Osteocyte (in vitro differentiated cells): ENCODE measurements at regions not wholly inside any gene's neighbourhood (a gene's known extent, or its start where the extent isn't known, plus 50 kb on each side); places are given as distances from the start of the nearest gene placed in this dataset.

Source experiments
- DNase-seq: peaks from one replicate; pipeline ENCODE4 v3.0.0; 2021; ENCODE audit warnings: mixed read lengths; ENCODE audit not compliant: unreplicated experiment; ENCODE audit errors: extremely low spot score
- H3K27ac Mint-ChIP-seq: one replicate; pipeline ENCODE4 v1.8.0; 2021; ENCODE audit warnings: mild to moderate bottlenecking, mixed read lengths; ENCODE audit not compliant: unreplicated experiment
- H3K27me3 Mint-ChIP-seq: one replicate; pipeline ENCODE4 v1.8.0; 2021; ENCODE audit warnings: mixed read lengths; ENCODE audit not compliant: unreplicated experiment
- H3K36me3 Mint-ChIP-seq: one replicate; pipeline ENCODE4 v1.8.0; 2021; ENCODE audit warnings: mixed read lengths; ENCODE audit not compliant: unreplicated experiment
- H3K4me1 Mint-ChIP-seq: one replicate; pipeline ENCODE4 v1.8.0; 2021; ENCODE audit warnings: mixed read lengths; ENCODE audit not compliant: unreplicated experiment
- H3K4me3 Mint-ChIP-seq: one replicate; pipeline ENCODE4 v1.8.0; 2021; ENCODE audit warnings: mild to moderate bottlenecking, moderate library complexity, mixed read lengths; ENCODE audit not compliant: unreplicated experiment
- H3K9me3 Mint-ChIP-seq: one replicate; pipeline ENCODE4 v1.8.0; 2021; ENCODE audit warnings: mixed read lengths; ENCODE audit not compliant: unreplicated experiment
- CTCF ChIP-seq: fragments of 200-600 bp; sonication (generic); IDR thresholded peaks from 2 replicates; pipeline ENCODE4 v1.5.0; 2021; ENCODE audit warnings: antibody characterized with exemption, mild to moderate bottlenecking, moderate library complexity

GRCh38 chr13:53800011-53800410 lies 771.4 kb downstream of the OLFM4 start:
- peaks cover 6% of the 10 kb centered on the region for H3K9me3 Mint-ChIP-seq
- H3K27me3 Mint-ChIP-seq = no peaks in the 10 kb centered on the region
- H3K27ac Mint-ChIP-seq = no peak overlapping the region
- H3K36me3 Mint-ChIP-seq = no peaks in the 10 kb centered on the region
- DNase-seq = no peak
- no peaks in the 10 kb centered on the region for H3K4me1 Mint-ChIP-seq
- H3K4me3 Mint-ChIP-seq = no peak overlapping the region
- no peak for TF ChIP-seq CTCF

- Mint-ChIP-seq H3K9me3 (no peaks in the 10 kb centered on the region), H3K27me3 (no peaks in the 10 kb centered on the region), H3K4me1 (no peaks in the 10 kb centered on the region), H3K36me3 (no peaks in the 10 kb centered on the region), H3K4me3 (no peak overlapping the region), H3K27ac (no peak overlapping the region)
- no peak for DNase-seq
- no peak for TF ChIP-seq CTCF
Measured at GRCh38 chr13:53807251-53807834, 778.7 kb downstream of the OLFM4 start.

GRCh38 chr13:53821632-53822031 lies 793.0 kb downstream of the OLFM4 start:
- no peak for TF ChIP-seq CTCF
- peaks cover 3% of the 10 kb centered on the region for H3K9me3 Mint-ChIP-seq
- H3K4me1 Mint-ChIP-seq = no peaks in the 10 kb centered on the region
- H3K27me3 Mint-ChIP-seq = no peaks in the 10 kb centered on the region
- H3K4me3 Mint-ChIP-seq = no peak overlapping the region
- H3K36me3 Mint-ChIP-seq = no peaks in the 10 kb centered on the region
- no peak for DNase-seq
- no peak overlapping the region for H3K27ac Mint-ChIP-seq

- Mint-ChIP-seq H3K4me3 (no peak overlapping the region), H3K36me3 (no peaks in the 10 kb centered on the region), H3K27ac (no peak overlapping the region), H3K27me3 (no peaks in the 10 kb centered on the region), H3K4me1 (no peaks in the 10 kb centered on the region), H3K9me3 (peaks cover 3% of the 10 kb centered on the region)
- no peak for DNase-seq
- no peak for TF ChIP-seq CTCF
Measured at GRCh38 chr13:53822136-53822535, 793.5 kb downstream of the OLFM4 start.

GRCh38 chr13:53839461-53839860 lies 810.8 kb downstream of the OLFM4 start:
- Mint-ChIP-seq H3K36me3 (no peaks in the 10 kb centered on the region), H3K9me3 (peaks cover 25% of the 10 kb centered on the region), H3K27me3 (no peaks in the 10 kb centered on the region), H3K4me3 (no peak overlapping the region), H3K27ac (no peak overlapping the region), H3K4me1 (no peaks in the 10 kb centered on the region)
- TF ChIP-seq CTCF = no peak
- no peak for DNase-seq
